IMR-90 (cell line): ENCODE measurements at regions not wholly inside any gene's neighbourhood (a gene's known extent, or its start where the extent isn't known, plus 50 kb on each side); places are given as distances from the start of the nearest gene placed in this dataset.

Experiments used
- ATAC-seq: fragments of 200-7000 bp; cut with Tn5 transposase; 2 replicates; pipeline ENCODE4 v1.9.1; 2020; ENCODE audit warnings: low read depth, mild to moderate bottlenecking, moderate library complexity
- BruUV-seq: library from RNA; stranded (reverse); fragments of 400-500 nt; replicated peaks from 2 replicates; lab custom pipeline; 2021; lab: Mats Ljungman, UMichigan
- CTCF ChIA-PET: fragments of 300-600 bp; formaldehyde crosslinking; extraction: SDS; loops from one replicate; lab custom pipeline; 2021; ENCODE audit warnings: antibody characterized with exemption; lab: Yijun Ruan, JAX
- POLR2A ChIA-PET: fragments of 300-600 bp; sonication (Branson Sonifier 250); formaldehyde crosslinking; loops from one replicate; lab custom pipeline; 2022; ENCODE audit warnings: antibody characterized with exemption; ENCODE audit not compliant: unreplicated experiment; lab: Charles Lee
- DNase-seq: peaks from one replicate; pipeline ENCODE4 v3.0.0; 2013
- H2AFZ ChIP-seq: replicated peaks from 2 replicates; pipeline ENCODE3; 2013; ENCODE audit warnings: low read length, mild to moderate bottlenecking; ENCODE audit not compliant: poor library complexity
- H2AK5ac ChIP-seq: 2 replicates; pipeline ENCODE4 v1.6.1; 2013; ENCODE audit warnings: low read depth, low read length, inconsistent platforms
- H2AK9ac ChIP-seq: replicated peaks from 2 replicates; pipeline ENCODE3; 2013; ENCODE audit warnings: mild to moderate bottlenecking, low read depth, low read length, moderate library complexity; ENCODE audit not compliant: poor library complexity
- H2BK120ac ChIP-seq: 2 replicates; pipeline ENCODE4 v1.6.1; 2013; ENCODE audit warnings: low read depth, low read length, inconsistent platforms
- H2BK15ac ChIP-seq: 3 replicates; pipeline ENCODE4 v1.6.1; 2013; ENCODE audit warnings: low read depth, low read length, inconsistent platforms
- H2BK20ac ChIP-seq: 2 replicates; pipeline ENCODE4 v1.6.1; 2013; ENCODE audit warnings: low read depth, mild to moderate bottlenecking, inconsistent platforms, low read length, moderate library complexity
- H2BK5ac ChIP-seq: 2 replicates; pipeline ENCODE4 v1.6.1; 2013; ENCODE audit warnings: mild to moderate bottlenecking, low read depth, low read length, inconsistent platforms; ENCODE audit not compliant: poor library complexity, severe bottlenecking
- H3K14ac ChIP-seq: replicated peaks from 2 replicates; pipeline ENCODE4 v1.6.1; 2013; ENCODE audit warnings: low read depth, low read length, inconsistent platforms
- H3K18ac ChIP-seq: 2 replicates; pipeline ENCODE4 v1.6.1; 2013; ENCODE audit warnings: low read depth, low read length, control low read depth
- H3K23ac ChIP-seq: 2 replicates; pipeline ENCODE4 v1.6.1; 2013; ENCODE audit warnings: low read depth, low read length, inconsistent platforms
- H3K27ac ChIP-seq: 2 replicates; pipeline ENCODE4 v1.5.1; 2013; ENCODE audit warnings: mild to moderate bottlenecking, control low read depth, low read length; ENCODE audit not compliant: insufficient read depth
- H3K27me3 ChIP-seq: 2 replicates; pipeline ENCODE4 v1.6.1; 2013; ENCODE audit warnings: low read length; ENCODE audit not compliant: control insufficient read depth, insufficient read depth
- H3K36me3 ChIP-seq: 2 replicates; pipeline ENCODE4 v1.6.1; 2013; ENCODE audit warnings: low read length, mixed read lengths; ENCODE audit not compliant: control insufficient read depth, insufficient read depth
- H3K4ac ChIP-seq: 2 replicates; pipeline ENCODE4 v1.6.1; 2013; ENCODE audit warnings: low read depth, low read length, inconsistent platforms
- H3K4me1 ChIP-seq: 2 replicates; pipeline ENCODE4 v1.6.1; 2013; ENCODE audit warnings: low read length, mixed read lengths; ENCODE audit not compliant: control insufficient read depth, insufficient read depth
- H3K4me2 ChIP-seq: 2 replicates; pipeline ENCODE4 v1.6.1; 2013; ENCODE audit warnings: low read depth, mild to moderate bottlenecking, control low read depth, low read length, moderate library complexity
- H3K4me3 ChIP-seq: 2 replicates; pipeline ENCODE4 v1.5.1; 2013; ENCODE audit warnings: low read depth, mild to moderate bottlenecking, control low read depth, low read length, moderate library complexity; ENCODE audit not compliant: insufficient read depth
- H3K56ac ChIP-seq: 2 replicates; pipeline ENCODE4 v1.6.1; 2013; ENCODE audit warnings: low read length, inconsistent platforms; ENCODE audit not compliant: insufficient read depth; ENCODE audit errors: extremely low read depth
- H3K79me1 ChIP-seq, 2 experiments: 2 replicates each; pipeline ENCODE4 v1.6.1; 2013; ENCODE audit warnings: low read length in 2 of 2, inconsistent platforms in 1 of 2, low read depth in 1 of 2
- H3K9ac ChIP-seq: 2 replicates; pipeline ENCODE4 v1.6.1; 2013; ENCODE audit warnings: low read depth, low read length, control low read depth
- H3K9me1 ChIP-seq: 2 replicates; pipeline ENCODE4 v1.6.1; 2013; ENCODE audit warnings: low read length, inconsistent platforms; ENCODE audit not compliant: insufficient read depth
- H3K9me3 ChIP-seq: 2 replicates; pipeline ENCODE4 v1.6.1; 2013; ENCODE audit warnings: low read length; ENCODE audit not compliant: control insufficient read depth, insufficient read depth
- H4K20me1 ChIP-seq: 2 replicates; pipeline ENCODE4 v1.6.1; 2013; ENCODE audit warnings: low read length, inconsistent platforms; ENCODE audit not compliant: insufficient read depth
- H4K5ac ChIP-seq: 2 replicates; pipeline ENCODE4 v1.6.1; 2013; ENCODE audit warnings: mild to moderate bottlenecking, low read depth, low read length, control low read depth
- H4K8ac ChIP-seq, 2 experiments: 2 replicates each; pipeline ENCODE4 v1.6.1; 2013; ENCODE audit warnings: low read depth in 2 of 2, low read length in 2 of 2, control low read depth in 1 of 2, inconsistent platforms in 1 of 2
- H4K91ac ChIP-seq: 2 replicates; pipeline ENCODE4 v1.6.1; 2013; ENCODE audit warnings: low read depth, low read length, inconsistent platforms; ENCODE audit not compliant: insufficient read depth
- CEBPB ChIP-seq: IDR thresholded peaks from 2 replicates; pipeline ENCODE4 v1.6.1; 2012; ENCODE audit warnings: low read depth, low read length, improper control_type of control experiment
- RAD21 ChIP-seq: IDR thresholded peaks from 2 replicates; pipeline ENCODE4 v1.6.1; 2012; ENCODE audit warnings: low read length, improper control_type of control experiment
- WGBS, 2 experiments: methylation state at CpG; one replicate each; pipeline versions ENCODE4 v1.1.5 to v1.1.7; 2013; ENCODE audit warnings: missing lambda C conversion rate in 2 of 2; ENCODE audit not compliant: insufficient read length in 1 of 2; ENCODE audit errors: extremely low coverage in 2 of 2; 5-methylcytosine and 5-hydroxymethylcytosine counted together
- dilution Hi-C: fragments of 300-500 bp; cut with HindIII; formaldehyde crosslinking; loops from one replicate; pipeline ENCODE4 v1.14.3; 2018; ENCODE audit warnings: low sequenced_read_pairs; ENCODE audit not compliant: unreplicated experiment
- in situ Hi-C: fragments of 300-500 bp; cut with MboI; formaldehyde crosslinking; loops from 3 replicates; pipeline ENCODE4 v1.14.3; 2019; ENCODE audit warnings: low sequenced_read_pairs, inconsistent platforms, mixed read lengths
- intact Hi-C: fragments of 100-400 bp; cut with micrococcal nuclease; formaldehyde crosslinking; loops from 2 replicates; pipeline ENCODE4 v1.10.0; 2022

GRCh38 chr18:67634631-67635338 is 118.3 kb upstream of the DSEL start:
- Histone ChIP-seq H3K18ac (no peak overlapping the region), H3K56ac (no peak overlapping the region), H3K4me1 (no peaks in the 10 kb centered on the region), H2BK120ac (no peak overlapping the region), H2AK5ac (no peak overlapping the region), H4K20me1 (no peaks in the 10 kb centered on the region), H3K4ac (no peak overlapping the region), H3K23ac (no peak overlapping the region), H3K9ac (no peak overlapping the region), H3K27ac (no peak overlapping the region), H3K9me1 (no peaks in the 10 kb centered on the region), H2BK5ac (no peak overlapping the region), H3K4me3 (no peak overlapping the region), H3K9me3 (no peaks in the 10 kb centered on the region), H4K8ac (no peak overlapping the region), H4K91ac (no peak overlapping the region), H3K14ac (no peak overlapping the region), H2AK9ac (no peak overlapping the region), H4K5ac (no peak overlapping the region), H3K4me2 (no peak overlapping the region), H2BK15ac (no peak overlapping the region), H3K27me3 (no peaks in the 10 kb centered on the region), H2BK20ac (no peak overlapping the region), H3K36me3 (no peaks in the 10 kb centered on the region), H3K79me1 (no peaks in the 10 kb centered on the region), H2AFZ (no peak overlapping the region)
- no peak for TF ChIP-seq RAD21
- TF ChIP-seq CEBPB: peak; percentile 22; the same call in 1 of the 2 replicates
- dilution Hi-C loops (no loop called here), in situ Hi-C loops (no loop called here), intact Hi-C loops (no loop called here)
- BruUV-seq: no TSS peak
- ChIA-PET POLR2A (no interaction called here), CTCF (no interaction called here)
- DNase-seq (no peak), ATAC-seq (no peak)
- no CpG with 5 or more reads among the region's 4 CpGs for WGBS, 2 experiments
